GM12878 (cell line): ENCODE measurements at regions not wholly inside any gene's neighbourhood (a gene's known extent, or its start where the extent isn't known, plus 50 kb on each side); places are given as distances from the start of the nearest gene placed in this dataset.

Experiments
- ATF7 ChIP-seq: fragments of 450-650 bp; IDR thresholded peaks from 2 replicates; pipeline ENCODE4 v1.6.1; 2016; ENCODE audit warnings: low read depth, mild to moderate bottlenecking
- CHD2 ChIP-seq: IDR thresholded peaks from 2 replicates; pipeline ENCODE4 v1.6.1; 2011; ENCODE audit warnings: low read depth, low read length, improper control_type of control experiment, borderline replicate concordance
- CREM ChIP-seq: IDR thresholded peaks from 2 replicates; pipeline ENCODE4 v1.6.1; 2014; ENCODE audit warnings: antibody characterized with exemption, low read depth
- CTCF ChIP-seq, 3 experiments: IDR thresholded peaks in 2 of 3; conservative IDR thresholded peaks in 1 of 3; 2 replicates each; pipeline ENCODE4 v1.5.1; 2011; ENCODE audit warnings: low read depth in 3 of 3, low read length in 3 of 3, mild to moderate bottlenecking in 3 of 3, control low read depth in 2 of 3, moderate library complexity in 2 of 3, inconsistent platforms in 1 of 3, mixed read lengths in 1 of 3; ENCODE audit not compliant: control insufficient read depth in 2 of 3, insufficient read depth in 1 of 3; ENCODE audit errors: extremely low read depth in 1 of 3
- EP300 ChIP-seq, 2 experiments: fragments of 150-350 bp in 1 of 2; IDR thresholded peaks; 2 replicates each; pipeline ENCODE4 v1.6.1; 2011 to 2012; ENCODE audit warnings: low read depth in 2 of 2, low read length in 2 of 2, borderline replicate concordance in 1 of 2, improper control_type of control experiment in 1 of 2, inconsistent platforms in 1 of 2; ENCODE audit not compliant: control insufficient read depth in 1 of 2
- MYC ChIP-seq: IDR thresholded peaks from 2 replicates; pipeline ENCODE4 v1.6.1; 2011; ENCODE audit warnings: mild to moderate bottlenecking, low read length, moderate library complexity, inconsistent platforms; ENCODE audit not compliant: insufficient read depth, insufficient replicate concordance, insufficient read length, severe bottlenecking
- PBX3 ChIP-seq: IDR thresholded peaks from 2 replicates; pipeline ENCODE4 v1.6.1; 2011; ENCODE audit warnings: mild to moderate bottlenecking, low read depth, low read length, moderate library complexity; ENCODE audit not compliant: insufficient replicate concordance
- POLR2A ChIP-seq: IDR thresholded peaks from 2 replicates; pipeline ENCODE4 v1.6.1; 2011; ENCODE audit warnings: low read depth, mild to moderate bottlenecking, low read length
- SP1 ChIP-seq: IDR thresholded peaks from one replicate; pipeline ENCODE4 v1.6.1; 2011; ENCODE audit warnings: low read depth, low read length
- SPI1 ChIP-seq: IDR thresholded peaks from 2 replicates; pipeline ENCODE4 v1.6.1; 2011; ENCODE audit warnings: low read depth, mild to moderate bottlenecking, low read length, moderate library complexity, borderline replicate concordance; ENCODE audit not compliant: insufficient read depth
- ZBTB40 ChIP-seq: fragments of 450-650 bp; IDR thresholded peaks from 2 replicates; pipeline ENCODE4 v1.6.1; 2016; ENCODE audit warnings: mild to moderate bottlenecking, moderate library complexity, borderline replicate concordance
- ZNF274 ChIP-seq: IDR thresholded peaks from one replicate; pipeline ENCODE4 v1.8.0; 2011; ENCODE audit not compliant: insufficient read length, insufficient read depth
- TF ChIP-seq, protein P1 (sequence below): fragments of 150-350 bp; IDR thresholded peaks from 2 replicates; pipeline ENCODE4 v1.6.1; 2016; ENCODE audit warnings: low read depth, low read length

DNA sequence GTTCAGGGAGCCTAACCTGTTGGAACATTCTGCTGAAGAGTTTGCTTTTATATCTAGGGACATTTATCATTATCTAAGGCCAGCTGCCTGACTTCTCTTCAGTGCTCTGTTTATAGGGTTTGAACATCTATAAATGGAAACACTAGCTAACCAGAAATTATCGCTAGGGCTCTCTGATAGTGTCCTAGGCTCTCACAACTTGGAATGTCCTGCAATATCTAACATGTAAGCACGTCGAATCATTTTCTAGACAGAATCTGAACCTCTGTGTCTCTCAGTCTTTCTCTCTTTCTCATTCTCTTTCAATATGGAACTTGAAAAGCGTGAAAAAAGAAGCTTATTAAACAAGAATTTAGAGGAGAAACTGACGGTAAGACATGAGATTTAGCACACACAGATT lies 92.5 kb upstream of the MLIP start:
- no peak for TF ChIP-seq CREM
- TF ChIP-seq CTCF (IDR thresholded peaks at IDR 0.05 in 2 of 3, conservative IDR thresholded peaks at IDR 0.05 in 1 of 3; ENCODE audit: control insufficient read depth in 2 of 3, extremely low read depth in 1 of 3, insufficient read depth in 1 of 3, low read depth in 3 of 3, low read length in 3 of 3), result no peak
- no peak for TF ChIP-seq ZNF274
- no peak for TF ChIP-seq ATF7
- no peak for TF ChIP-seq POLR2A
- TF ChIP-seq, protein P1, sequence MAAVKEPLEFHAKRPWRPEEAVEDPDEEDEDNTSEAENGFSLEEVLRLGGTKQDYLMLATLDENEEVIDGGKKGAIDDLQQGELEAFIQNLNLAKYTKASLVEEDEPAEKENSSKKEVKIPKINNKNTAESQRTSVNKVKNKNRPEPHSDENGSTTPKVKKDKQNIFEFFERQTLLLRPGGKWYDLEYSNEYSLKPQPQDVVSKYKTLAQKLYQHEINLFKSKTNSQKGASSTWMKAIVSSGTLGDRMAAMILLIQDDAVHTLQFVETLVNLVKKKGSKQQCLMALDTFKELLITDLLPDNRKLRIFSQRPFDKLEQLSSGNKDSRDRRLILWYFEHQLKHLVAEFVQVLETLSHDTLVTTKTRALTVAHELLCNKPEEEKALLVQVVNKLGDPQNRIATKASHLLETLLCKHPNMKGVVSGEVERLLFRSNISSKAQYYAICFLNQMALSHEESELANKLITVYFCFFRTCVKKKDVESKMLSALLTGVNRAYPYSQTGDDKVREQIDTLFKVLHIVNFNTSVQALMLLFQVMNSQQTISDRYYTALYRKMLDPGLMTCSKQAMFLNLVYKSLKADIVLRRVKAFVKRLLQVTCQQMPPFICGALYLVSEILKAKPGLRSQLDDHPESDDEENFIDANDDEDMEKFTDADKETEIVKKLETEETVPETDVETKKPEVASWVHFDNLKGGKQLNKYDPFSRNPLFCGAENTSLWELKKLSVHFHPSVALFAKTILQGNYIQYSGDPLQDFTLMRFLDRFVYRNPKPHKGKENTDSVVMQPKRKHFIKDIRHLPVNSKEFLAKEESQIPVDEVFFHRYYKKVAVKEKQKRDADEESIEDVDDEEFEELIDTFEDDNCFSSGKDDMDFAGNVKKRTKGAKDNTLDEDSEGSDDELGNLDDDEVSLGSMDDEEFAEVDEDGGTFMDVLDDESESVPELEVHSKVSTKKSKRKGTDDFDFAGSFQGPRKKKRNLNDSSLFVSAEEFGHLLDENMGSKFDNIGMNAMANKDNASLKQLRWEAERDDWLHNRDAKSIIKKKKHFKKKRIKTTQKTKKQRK, result no peak
- no peak for TF ChIP-seq ZBTB40
- TF ChIP-seq SP1, result no peak
- TF ChIP-seq CHD2, result no peak
- TF ChIP-seq PBX3, result no peak
- TF ChIP-seq MYC, result no peak
- no peak for TF ChIP-seq SPI1
- TF ChIP-seq EP300 (IDR thresholded peaks at IDR 0.05; ENCODE audit: borderline replicate concordance in 1 of 2, control insufficient read depth in 1 of 2, low read depth in 2 of 2, low read length in 2 of 2), result no peak
